ENCODE measurements at regions not wholly inside any gene's neighbourhood (a gene's known extent, or its start where the extent isn't known, plus 50 kb on each side); places are given as distances from the start of the nearest gene placed in this dataset.

- H3K36me3 Mint-ChIP-seq (ENCODE audit: low read depth) = no peaks in the 10 kb centered on the region
- peaks cover 8% of the 10 kb centered on the region for H3K27me3 Mint-ChIP-seq (ENCODE audit: insufficient read depth)
- no peak overlapping the region for H3K27ac Mint-ChIP-seq
- DNase-seq = no peak
- H3K4me1 Mint-ChIP-seq (ENCODE audit: low read depth) = no peaks in the 10 kb centered on the region
- H3K9me3 Mint-ChIP-seq = peaks cover 5% of the 10 kb centered on the region; the same call in 1 of the 2 replicates
- H3K4me3 Mint-ChIP-seq = no peak overlapping the region
- TF ChIP-seq CTCF (IDR thresholded peaks at IDR 0.05) = no peak
Observed at GRCh38 chr16:65710107-65710506, 588.2 kb upstream of the CDH11 start.

- peak; percentile 73 for TF ChIP-seq CTCF (IDR thresholded peaks at IDR 0.05)
- peaks cover 7% of the 10 kb centered on the region for H3K27me3 Mint-ChIP-seq (ENCODE audit: insufficient read depth)
- no peak for DNase-seq
- H3K4me3 Mint-ChIP-seq = no peak overlapping the region
- no peaks in the 10 kb centered on the region for H3K9me3 Mint-ChIP-seq
- H3K27ac Mint-ChIP-seq = no peak overlapping the region
- no peaks in the 10 kb centered on the region for H3K4me1 Mint-ChIP-seq (ENCODE audit: low read depth)
- H3K36me3 Mint-ChIP-seq (ENCODE audit: low read depth) = no peaks in the 10 kb centered on the region
Observed at GRCh38 chr16:65704866-65705265, 583.0 kb upstream of the CDH11 start.

- no peak for DNase-seq
- TF ChIP-seq CTCF (IDR thresholded peaks at IDR 0.05) = no peak
- Mint-ChIP-seq H3K27ac (no peak overlapping the region), H3K36me3 (ENCODE audit: low read depth) (no peaks in the 10 kb centered on the region), H3K4me1 (ENCODE audit: low read depth) (peaks cover 11% of the 10 kb centered on the region), H3K27me3 (ENCODE audit: insufficient read depth) (peaks cover 6% of the 10 kb centered on the region), H3K9me3 (no peaks in the 10 kb centered on the region), H3K4me3 (no peak overlapping the region)
Observed at GRCh38 chr16:65702707-65703402, 581.0 kb upstream of the CDH11 start.

GRCh38 chr16:65700596-65700995, 578.7 kb upstream of the CDH11 start:
- H3K9me3 Mint-ChIP-seq = no peaks in the 10 kb centered on the region
- DNase-seq = no peak
- no peaks in the 10 kb centered on the region for H3K36me3 Mint-ChIP-seq (ENCODE audit: low read depth)
- no peak overlapping the region for H3K27ac Mint-ChIP-seq
- no peak overlapping the region for H3K4me3 Mint-ChIP-seq
- H3K4me1 Mint-ChIP-seq (ENCODE audit: low read depth) = peaks cover 11% of the 10 kb centered on the region
- H3K27me3 Mint-ChIP-seq (ENCODE audit: insufficient read depth) = peaks cover 8% of the 10 kb centered on the region
- TF ChIP-seq CTCF (IDR thresholded peaks at IDR 0.05) = no peak

GRCh38 chr16:65698791-65699321, 577.0 kb upstream of the CDH11 start:
- Mint-ChIP-seq H3K36me3 (ENCODE audit: low read depth) (no peaks in the 10 kb centered on the region), H3K27ac (no peak overlapping the region), H3K9me3 (no peaks in the 10 kb centered on the region), H3K27me3 (ENCODE audit: insufficient read depth) (peaks cover 8% of the 10 kb centered on the region), H3K4me1 (ENCODE audit: low read depth) (peaks cover 11% of the 10 kb centered on the region), H3K4me3 (no peak overlapping the region; the same call in 1 of the 2 replicates)
- no peak for DNase-seq
- no peak for TF ChIP-seq CTCF (IDR thresholded peaks at IDR 0.05)
